ENCODE measurements at regions not wholly inside any gene's neighbourhood (a gene's known extent, or its start where the extent isn't known, plus 50 kb on each side); places are given as distances from the start of the nearest gene placed in this dataset.

GRCh38 chr2:144943293-144943941 is 423.5 kb upstream of the ZEB2 start:
- no peak for DNase-seq (ENCODE audit: low spot score)
- Mint-ChIP-seq H3K27me3 (ENCODE audit: low read depth) (no peaks in the 10 kb centered on the region), H3K4me3 (ENCODE audit: unreplicated experiment) (no peak overlapping the region), H3K27ac (ENCODE audit: unreplicated experiment) (peak overlapping the region; percentile 88), H3K4me1 (ENCODE audit: low read depth) (peaks cover 63% of the 10 kb centered on the region), H3K36me3 (ENCODE audit: low read depth) (no peaks in the 10 kb centered on the region), H3K9me3 (ENCODE audit: low read depth) (no peaks in the 10 kb centered on the region)
- TF ChIP-seq CTCF (IDR thresholded peaks at IDR 0.05) = no peak

GRCh38 chr2:144942516-144943256 is 422.8 kb upstream of the ZEB2 start:
- DNase-seq (ENCODE audit: low spot score) = no peak
- Mint-ChIP-seq H3K4me3 (ENCODE audit: unreplicated experiment) (no peak overlapping the region), H3K36me3 (ENCODE audit: low read depth) (no peaks in the 10 kb centered on the region), H3K27ac (ENCODE audit: unreplicated experiment) (peak overlapping the region; percentile 83), H3K4me1 (ENCODE audit: low read depth) (peaks cover 70% of the 10 kb centered on the region), H3K27me3 (ENCODE audit: low read depth) (no peaks in the 10 kb centered on the region), H3K9me3 (ENCODE audit: low read depth) (no peaks in the 10 kb centered on the region)
- TF ChIP-seq CTCF (IDR thresholded peaks at IDR 0.05) = no peak

- H3K27ac Mint-ChIP-seq (ENCODE audit: unreplicated experiment) = peak overlapping the region; percentile 83
- H3K9me3 Mint-ChIP-seq (ENCODE audit: low read depth) = no peaks in the 10 kb centered on the region
- H3K27me3 Mint-ChIP-seq (ENCODE audit: low read depth) = no peaks in the 10 kb centered on the region
- TF ChIP-seq CTCF (IDR thresholded peaks at IDR 0.05) = no peak
- DNase-seq (ENCODE audit: low spot score) = no peak
- no peak overlapping the region for H3K4me3 Mint-ChIP-seq (ENCODE audit: unreplicated experiment)
- peaks cover 76% of the 10 kb centered on the region for H3K4me1 Mint-ChIP-seq (ENCODE audit: low read depth)
- no peaks in the 10 kb centered on the region for H3K36me3 Mint-ChIP-seq (ENCODE audit: low read depth)
These were observed 422.0 kb upstream of the ZEB2 start for GRCh38 chr2:144941743-144942488.

GRCh38 chr2:144939590-144939989 is 419.7 kb upstream of the ZEB2 start:
- Mint-ChIP-seq H3K27ac (ENCODE audit: unreplicated experiment) (peak overlapping the region; percentile 34), H3K4me3 (ENCODE audit: unreplicated experiment) (no peak overlapping the region), H3K27me3 (ENCODE audit: low read depth) (no peaks in the 10 kb centered on the region), H3K36me3 (ENCODE audit: low read depth) (no peaks in the 10 kb centered on the region), H3K9me3 (ENCODE audit: low read depth) (no peaks in the 10 kb centered on the region), H3K4me1 (ENCODE audit: low read depth) (peaks cover 76% of the 10 kb centered on the region)
- TF ChIP-seq CTCF (IDR thresholded peaks at IDR 0.05) = no peak
- DNase-seq (ENCODE audit: low spot score) = no peak
